Lower leg skin (tissue), 3 donors: ENCODE measurements at regions not wholly inside any gene's neighbourhood (a gene's known extent, or its start where the extent isn't known, plus 50 kb on each side); places are given as distances from the start of the nearest gene placed in this dataset.

Experiments
- CTCF ChIP-seq, 3 donors: fragments of 450-650 bp; IDR thresholded peaks; one replicate each; pipeline ENCODE4 v1.5.1; 2016; ENCODE audit warnings: antibody characterized with exemption in 3 of 3, mild to moderate bottlenecking in 3 of 3, moderate library complexity in 2 of 3
- POLR2A ChIP-seq, 2 donors: fragments of 450-650 bp; IDR thresholded peaks; one replicate each; pipeline ENCODE4 v1.6.1; 2016 to 2017; ENCODE audit warnings: antibody characterized with exemption in 2 of 2, mild to moderate bottlenecking in 1 of 2, moderate library complexity in 1 of 2

DNA sequence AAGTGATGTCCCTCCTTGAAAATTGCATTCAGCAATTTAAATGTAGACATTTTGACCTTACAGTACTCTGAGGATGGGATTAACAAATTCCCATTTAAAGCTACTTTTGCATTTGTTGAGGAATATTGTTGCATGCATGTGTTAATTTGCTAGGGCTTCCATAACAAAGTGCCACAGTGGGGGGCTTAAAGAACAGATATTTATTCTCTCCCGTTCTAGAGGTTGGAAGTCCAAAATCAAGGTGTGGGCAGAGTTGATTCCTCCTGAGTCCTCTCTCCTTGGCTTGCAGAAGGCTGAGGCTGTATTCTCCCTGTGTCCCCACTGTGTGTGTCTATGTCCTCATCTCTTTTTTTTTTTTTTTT lies 51.8 kb upstream of the CDK20 start:
- TF ChIP-seq POLR2A (IDR thresholded peaks at IDR 0.05) (no peak), CTCF (IDR thresholded peaks at IDR 0.05) (no peak)
